ENCODE measurements at regions not wholly inside any gene's neighbourhood (a gene's known extent, or its start where the extent isn't known, plus 50 kb on each side); places are given as distances from the start of the nearest gene placed in this dataset.

- H3K36me3 ChIP-seq (ENCODE audit: insufficient read depth, low read length, poor library complexity, severe bottlenecking), result no peaks in the 10 kb centered on the region
- no peaks in the 10 kb centered on the region for H3K9me3 ChIP-seq (ENCODE audit: low read depth, low read length, poor library complexity, severe bottlenecking)
- H3K27ac ChIP-seq (ENCODE audit: low read depth, low read length, poor library complexity, severe bottlenecking), result no peak overlapping the region
- POLR2A ChIA-PET (ENCODE audit: low non-redundant PET), result no interaction called here
- no peaks in the 10 kb centered on the region for H3K27me3 ChIP-seq (replicated peaks; ENCODE audit: insufficient read depth, low read depth, low read length, poor library complexity)
- TF ChIP-seq EZH2 (IDR thresholded peaks at IDR 0.05; ENCODE audit: borderline replicate concordance, low read depth, low read length, poor library complexity, severe bottlenecking), result no peak
- BruUV-seq (replicated peaks), result no TSS peak
- intact Hi-C loops (cut with micrococcal nuclease; ENCODE audit: unreplicated experiment), result no loop called here
- DNase-seq (ENCODE audit: low spot score), result no peak
- H3K4me1 ChIP-seq (ENCODE audit: insufficient read depth, low read length, poor library complexity, severe bottlenecking), result peaks cover 25% of the 10 kb centered on the region
- CTCF ChIA-PET, result no interaction called here
- H3K4me3 ChIP-seq (ENCODE audit: low read depth, low read length, poor library complexity, severe bottlenecking), result no peak overlapping the region
Observed at GRCh38 chr5:73279805-73280204, 106.8 kb downstream of the TMEM174 start.

- no peak for DNase-seq (ENCODE audit: low spot score)
- no peaks in the 10 kb centered on the region for H3K27me3 ChIP-seq (replicated peaks; ENCODE audit: insufficient read depth, low read depth, low read length, poor library complexity)
- no peaks in the 10 kb centered on the region for H3K36me3 ChIP-seq (ENCODE audit: insufficient read depth, low read length, poor library complexity, severe bottlenecking)
- H3K27ac ChIP-seq (ENCODE audit: low read depth, low read length, poor library complexity, severe bottlenecking), result no peak overlapping the region
- no peaks in the 10 kb centered on the region for H3K9me3 ChIP-seq (ENCODE audit: low read depth, low read length, poor library complexity, severe bottlenecking)
- intact Hi-C loops (cut with micrococcal nuclease; ENCODE audit: unreplicated experiment), result no loop called here
- peaks cover 25% of the 10 kb centered on the region for H3K4me1 ChIP-seq (ENCODE audit: insufficient read depth, low read length, poor library complexity, severe bottlenecking)
- TF ChIP-seq EZH2 (IDR thresholded peaks at IDR 0.05; ENCODE audit: borderline replicate concordance, low read depth, low read length, poor library complexity, severe bottlenecking) (no peak), CTCF (conservative IDR thresholded peaks at IDR 0.05; ENCODE audit: low read depth, low read length) (no peak)
- no peak overlapping the region for H3K4me3 ChIP-seq (ENCODE audit: low read depth, low read length, poor library complexity, severe bottlenecking)
- no TSS peak for BruUV-seq (replicated peaks)
- ChIA-PET CTCF (no interaction called here), POLR2A (ENCODE audit: low non-redundant PET) (no interaction called here)
Observed at GRCh38 chr5:73278693-73279092, 105.7 kb downstream of the TMEM174 start.

GRCh38 chr5:73274881-73275663, 102.1 kb downstream of the TMEM174 start:
- H3K27ac ChIP-seq (ENCODE audit: low read depth, low read length, poor library complexity, severe bottlenecking), result no peak overlapping the region
- H3K27me3 ChIP-seq (replicated peaks; ENCODE audit: insufficient read depth, low read depth, low read length, poor library complexity), result no peaks in the 10 kb centered on the region
- BruUV-seq (replicated peaks), result no TSS peak
- intact Hi-C loops (cut with micrococcal nuclease; ENCODE audit: unreplicated experiment), result no loop called here
- TF ChIP-seq EZH2 (IDR thresholded peaks at IDR 0.05; ENCODE audit: borderline replicate concordance, low read depth, low read length, poor library complexity, severe bottlenecking), result no peak
- H3K9me3 ChIP-seq (ENCODE audit: low read depth, low read length, poor library complexity, severe bottlenecking), result no peaks in the 10 kb centered on the region
- peaks cover 3% of the 10 kb centered on the region for H3K4me1 ChIP-seq (ENCODE audit: insufficient read depth, low read length, poor library complexity, severe bottlenecking)
- no peaks in the 10 kb centered on the region for H3K36me3 ChIP-seq (ENCODE audit: insufficient read depth, low read length, poor library complexity, severe bottlenecking)
- DNase-seq (ENCODE audit: low spot score), result no peak
- ChIA-PET CTCF (interaction anchor here (0.6 kb wide), 1 partner anchor 267 kb away, joined by 11 read pairs; no protein-coding TSS in a partner anchor), POLR2A (ENCODE audit: low non-redundant PET) (no interaction called here)
- H3K4me3 ChIP-seq (ENCODE audit: low read depth, low read length, poor library complexity, severe bottlenecking), result no peak overlapping the region

- CTCF ChIA-PET, result no interaction called here
- intact Hi-C loops (cut with micrococcal nuclease; ENCODE audit: unreplicated experiment), result no loop called here
- Histone ChIP-seq H3K36me3 (ENCODE audit: insufficient read depth, low read length, poor library complexity, severe bottlenecking) (no peaks in the 10 kb centered on the region), H3K9me3 (ENCODE audit: low read depth, low read length, poor library complexity, severe bottlenecking) (no peaks in the 10 kb centered on the region), H3K4me1 (ENCODE audit: insufficient read depth, low read length, poor library complexity, severe bottlenecking) (peaks cover 3% of the 10 kb centered on the region), H3K27ac (ENCODE audit: low read depth, low read length, poor library complexity, severe bottlenecking) (no peak overlapping the region), H3K4me3 (ENCODE audit: low read depth, low read length, poor library complexity, severe bottlenecking) (no peak overlapping the region), H3K27me3 (replicated peaks; ENCODE audit: insufficient read depth, low read depth, low read length, poor library complexity) (no peaks in the 10 kb centered on the region)
- POLR2A ChIA-PET (ENCODE audit: low non-redundant PET), result no interaction called here
- no TSS peak for BruUV-seq (replicated peaks)
- DNase-seq (ENCODE audit: low spot score), result no peak
- no peak for TF ChIP-seq EZH2 (IDR thresholded peaks at IDR 0.05; ENCODE audit: borderline replicate concordance, low read depth, low read length, poor library complexity, severe bottlenecking)
- TF ChIP-seq CTCF (conservative IDR thresholded peaks at IDR 0.05; ENCODE audit: low read depth, low read length), result no peak
Observed at GRCh38 chr5:73274121-73274520, 101.1 kb downstream of the TMEM174 start.

Measured in A673 (cell line).